ENCODE measurements at regions not wholly inside any gene's neighbourhood (a gene's known extent, or its start where the extent isn't known, plus 50 kb on each side); places are given as distances from the start of the nearest gene placed in this dataset.

- Mint-ChIP-seq H3K36me3 (no peaks in the 10 kb centered on the region), H3K9me3 (no peaks in the 10 kb centered on the region), H3K4me3 (no peak overlapping the region), H3K4me1 (no peaks in the 10 kb centered on the region), H3K27me3 (peaks cover 3 to 40% of the 10 kb centered on the region in 2 donors), H3K27ac (no peak overlapping the region)
- no peaks in the 10 kb centered on the region for H3K9me3 ChIP-seq (ENCODE audit: low read length)
- no peak for DNase-seq
- no peak overlapping the region for H3K4me3 ChIP-seq (ENCODE audit: low read length)
- ChIA-PET POLR2A (interaction anchor here (0.6 kb wide), 1 partner anchor 20 kb away, joined by 8 read pairs; no protein-coding TSS in a partner anchor), CTCF (no interaction called here)
- H3K27ac ChIP-seq (ENCODE audit: low read depth, low read length) = no peak overlapping the region
- H3K36me3 ChIP-seq (ENCODE audit: insufficient read depth, low read length) = no peaks in the 10 kb centered on the region
- no peaks in the 10 kb centered on the region for H3K4me1 ChIP-seq (ENCODE audit: insufficient read depth, low read length)
- no peaks in the 10 kb centered on the region for H3K27me3 ChIP-seq (ENCODE audit: insufficient read depth, low read length, poor library complexity, severe bottlenecking)
These were observed 102.1 kb upstream of the AKR1E2 start for GRCh38 chr10:4723860-4724259.

GRCh38 chr10:4721999-4722753 lies 103.8 kb upstream of the AKR1E2 start:
- no peaks in the 10 kb centered on the region for H3K9me3 ChIP-seq (ENCODE audit: low read length)
- no peak overlapping the region for H3K27ac ChIP-seq (ENCODE audit: low read depth, low read length)
- peaks cover 3 to 39% of the 10 kb centered on the region in 2 donors for H3K27me3 Mint-ChIP-seq
- no peaks in the 10 kb centered on the region for H3K9me3 Mint-ChIP-seq
- ChIA-PET POLR2A (no interaction called here), CTCF (no interaction called here)
- no peak for DNase-seq
- no peak overlapping the region for H3K4me3 Mint-ChIP-seq
- H3K27ac Mint-ChIP-seq = no peak overlapping the region
- no peaks in the 10 kb centered on the region for H3K27me3 ChIP-seq (ENCODE audit: insufficient read depth, low read length, poor library complexity, severe bottlenecking)
- H3K36me3 ChIP-seq (ENCODE audit: insufficient read depth, low read length) = no peaks in the 10 kb centered on the region
- no peaks in the 10 kb centered on the region for H3K4me1 ChIP-seq (ENCODE audit: insufficient read depth, low read length)
- no peaks in the 10 kb centered on the region for H3K4me1 Mint-ChIP-seq
- H3K4me3 ChIP-seq (ENCODE audit: low read length) = no peak overlapping the region
- no peaks in the 10 kb centered on the region for H3K36me3 Mint-ChIP-seq

GRCh38 chr10:4720463-4720862 lies 105.5 kb upstream of the AKR1E2 start:
- Mint-ChIP-seq H3K9me3 (no peaks in the 10 kb centered on the region), H3K4me3 (no peak overlapping the region), H3K36me3 (no peaks in the 10 kb centered on the region), H3K27me3 (peaks cover 3 to 34% of the 10 kb centered on the region in 2 donors), H3K27ac (no peak overlapping the region), H3K4me1 (no peaks in the 10 kb centered on the region)
- POLR2A ChIA-PET = no interaction called here
- H3K4me3 ChIP-seq (ENCODE audit: low read length) = no peak overlapping the region
- no peak for DNase-seq
- no peak overlapping the region for H3K27ac ChIP-seq (ENCODE audit: low read depth, low read length)
- H3K27me3 ChIP-seq (ENCODE audit: insufficient read depth, low read length, poor library complexity, severe bottlenecking) = no peaks in the 10 kb centered on the region
- CTCF ChIA-PET = no interaction called here
- no peaks in the 10 kb centered on the region for H3K36me3 ChIP-seq (ENCODE audit: insufficient read depth, low read length)
- no peaks in the 10 kb centered on the region for H3K9me3 ChIP-seq (ENCODE audit: low read length)
- no peaks in the 10 kb centered on the region for H3K4me1 ChIP-seq (ENCODE audit: insufficient read depth, low read length)

GRCh38 chr10:4719671-4720070 lies 106.3 kb upstream of the AKR1E2 start:
- H3K36me3 ChIP-seq (ENCODE audit: insufficient read depth, low read length) = no peaks in the 10 kb centered on the region
- H3K27ac ChIP-seq (ENCODE audit: low read depth, low read length) = no peak overlapping the region
- Mint-ChIP-seq H3K27me3 (peaks cover 4 to 38% of the 10 kb centered on the region in 2 donors), H3K4me1 (no peaks in the 10 kb centered on the region), H3K27ac (no peak overlapping the region), H3K4me3 (no peak overlapping the region), H3K9me3 (no peaks in the 10 kb centered on the region), H3K36me3 (no peaks in the 10 kb centered on the region)
- no peak for DNase-seq
- H3K9me3 ChIP-seq (ENCODE audit: low read length) = no peaks in the 10 kb centered on the region
- no peaks in the 10 kb centered on the region for H3K4me1 ChIP-seq (ENCODE audit: insufficient read depth, low read length)
- POLR2A ChIA-PET = no interaction called here
- H3K4me3 ChIP-seq (ENCODE audit: low read length) = no peak overlapping the region
- H3K27me3 ChIP-seq (ENCODE audit: insufficient read depth, low read length, poor library complexity, severe bottlenecking) = no peaks in the 10 kb centered on the region
- CTCF ChIA-PET = no interaction called here

- CTCF ChIA-PET = no interaction called here
- H3K27ac Mint-ChIP-seq = no peak overlapping the region
- POLR2A ChIA-PET = no interaction called here
These were observed 107.0 kb upstream of the AKR1E2 start for GRCh38 chr10:4719036-4719435.

GRCh38 chr10:4718544-4718943 lies 107.5 kb upstream of the AKR1E2 start:
- Histone ChIP-seq H3K27me3 (ENCODE audit: insufficient read depth, low read length, poor library complexity, severe bottlenecking) (no peaks in the 10 kb centered on the region), H3K36me3 (ENCODE audit: insufficient read depth, low read length) (no peaks in the 10 kb centered on the region), H3K4me3 (ENCODE audit: low read length) (no peak overlapping the region), H3K4me1 (ENCODE audit: insufficient read depth, low read length) (no peaks in the 10 kb centered on the region), H3K9me3 (ENCODE audit: low read length) (no peaks in the 10 kb centered on the region), H3K27ac (ENCODE audit: low read depth, low read length) (no peak overlapping the region)
- Mint-ChIP-seq H3K27me3 (peaks cover 1 to 41% of the 10 kb centered on the region in 2 donors), H3K27ac (no peak overlapping the region), H3K9me3 (no peaks in the 10 kb centered on the region), H3K4me1 (no peaks in the 10 kb centered on the region), H3K36me3 (no peaks in the 10 kb centered on the region), H3K4me3 (no peak overlapping the region)
- POLR2A ChIA-PET = no interaction called here
- CTCF ChIA-PET = no interaction called here
- no peak for DNase-seq

More at GRCh38 chr10:4719036-4719435, 107.0 kb upstream of the AKR1E2 start:
- H3K4me3 Mint-ChIP-seq = no peak overlapping the region
- Histone ChIP-seq H3K4me1 (ENCODE audit: insufficient read depth, low read length) (no peaks in the 10 kb centered on the region), H3K4me3 (ENCODE audit: low read length) (no peak overlapping the region), H3K27me3 (ENCODE audit: insufficient read depth, low read length, poor library complexity, severe bottlenecking) (no peaks in the 10 kb centered on the region), H3K27ac (ENCODE audit: low read depth, low read length) (no peak overlapping the region), H3K36me3 (ENCODE audit: insufficient read depth, low read length) (no peaks in the 10 kb centered on the region), H3K9me3 (ENCODE audit: low read length) (no peaks in the 10 kb centered on the region)
- H3K36me3 Mint-ChIP-seq = no peaks in the 10 kb centered on the region
- no peak for DNase-seq
- H3K4me1 Mint-ChIP-seq = no peaks in the 10 kb centered on the region
- no peaks in the 10 kb centered on the region for H3K9me3 Mint-ChIP-seq
- peaks cover 1 to 41% of the 10 kb centered on the region in 2 donors for H3K27me3 Mint-ChIP-seq

GRCh38 chr10:4717670-4718069 lies 108.3 kb upstream of the AKR1E2 start:
- no peaks in the 10 kb centered on the region for H3K4me1 ChIP-seq (ENCODE audit: insufficient read depth, low read length)
- no peaks in the 10 kb centered on the region for H3K27me3 ChIP-seq (ENCODE audit: insufficient read depth, low read length, poor library complexity, severe bottlenecking)
- CTCF ChIA-PET = no interaction called here
- POLR2A ChIA-PET = no interaction called here
- H3K9me3 Mint-ChIP-seq = no peaks in the 10 kb centered on the region
- peaks cover 1 to 44% of the 10 kb centered on the region in 2 donors for H3K27me3 Mint-ChIP-seq
- no peak for DNase-seq
- H3K4me3 Mint-ChIP-seq = no peak overlapping the region
- H3K9me3 ChIP-seq (ENCODE audit: low read length) = no peaks in the 10 kb centered on the region
- no peaks in the 10 kb centered on the region for H3K4me1 Mint-ChIP-seq
- no peaks in the 10 kb centered on the region for H3K36me3 ChIP-seq (ENCODE audit: insufficient read depth, low read length)
- H3K27ac ChIP-seq (ENCODE audit: low read depth, low read length) = no peak overlapping the region
- no peak overlapping the region for H3K27ac Mint-ChIP-seq
- H3K36me3 Mint-ChIP-seq = no peaks in the 10 kb centered on the region
- H3K4me3 ChIP-seq (ENCODE audit: low read length) = no peak overlapping the region

- CTCF ChIA-PET = no interaction called here
- H3K36me3 ChIP-seq (ENCODE audit: insufficient read depth, low read length) = no peaks in the 10 kb centered on the region
- POLR2A ChIA-PET = no interaction called here
These were observed 115.1 kb upstream of the AKR1E2 start for GRCh38 chr10:4710858-4711257.

More at GRCh38 chr10:4710858-4711257, 115.1 kb upstream of the AKR1E2 start:
- Mint-ChIP-seq H3K36me3 (peaks cover 0 to 4% (median 0%) of the 10 kb centered on the region in 3 donors), H3K27ac (no peak overlapping the region), H3K9me3 (no peaks in the 10 kb centered on the region), H3K4me3 (no peak overlapping the region), H3K27me3 (peaks cover 10 to 34% of the 10 kb centered on the region in 2 donors), H3K4me1 (no peaks in the 10 kb centered on the region)
- no peak overlapping the region for H3K4me3 ChIP-seq (ENCODE audit: low read length)
- no peaks in the 10 kb centered on the region for H3K4me1 ChIP-seq (ENCODE audit: insufficient read depth, low read length)
- no peaks in the 10 kb centered on the region for H3K9me3 ChIP-seq (ENCODE audit: low read length)
- H3K27me3 ChIP-seq (ENCODE audit: insufficient read depth, low read length, poor library complexity, severe bottlenecking) = no peaks in the 10 kb centered on the region
- DNase-seq = no peak
- no peak overlapping the region for H3K27ac ChIP-seq (ENCODE audit: low read depth, low read length)

Measured in CD8-positive, alpha-beta memory T cell (primary cell).